GF-D8 (cell line): ENCODE measurements at regions not wholly inside any gene's neighbourhood (a gene's known extent, or its start where the extent isn't known, plus 50 kb on each side); places are given as distances from the start of the nearest gene placed in this dataset.

Source experiments
- DNase-seq: peaks from one replicate; lab custom pipeline; 2025; lab: John Stamatoyannopoulos, UW

GRCh38 chr16:11401161-11402050 lies 56.1 kb downstream of the RMI2 start:
- DNase-seq: no peak

- DNase-seq: no peak
These were observed 56.9 kb downstream of the RMI2 start for GRCh38 chr16:11402051-11402744.

GRCh38 chr16:11402745-11403533 lies 57.7 kb downstream of the RMI2 start:
- no peak for DNase-seq

- no peak for DNase-seq
These were observed 58.2 kb downstream of the RMI2 start for GRCh38 chr16:11403534-11403795.

- DNase-seq: no peak
These were observed 58.7 kb downstream of the RMI2 start for GRCh38 chr16:11403920-11404319.

GRCh38 chr16:11404603-11405002 lies 59.3 kb downstream of the RMI2 start:
- no peak for DNase-seq

GRCh38 chr16:11405331-11406176 lies 60.3 kb downstream of the RMI2 start:
- DNase-seq: no peak

- DNase-seq: no peak
These were observed 60.9 kb downstream of the RMI2 start for GRCh38 chr16:11406177-11406560.

- DNase-seq: peak; percentile 73
These were observed 62.1 kb downstream of the RMI2 start for GRCh38 chr16:11407047-11407982.

GRCh38 chr16:11408216-11408615 lies 63.0 kb downstream of the RMI2 start:
- DNase-seq: peak; percentile 92

- no peak for DNase-seq
These were observed 64.1 kb downstream of the RMI2 start for GRCh38 chr16:11409398-11409797.

- DNase-seq: peak; percentile 67
These were observed 65.3 kb downstream of the RMI2 start for GRCh38 chr16:11410376-11411058.

GRCh38 chr16:11411059-11411550 lies 65.8 kb downstream of the RMI2 start:
- DNase-seq: peak; percentile 26

GRCh38 chr16:11412175-11412904 lies 67.1 kb downstream of the RMI2 start:
- no peak for DNase-seq

- DNase-seq: no peak
These were observed 68.0 kb downstream of the RMI2 start for GRCh38 chr16:11412965-11413887.

- DNase-seq: no peak
These were observed 68.8 kb downstream of the RMI2 start for GRCh38 chr16:11413907-11414595.
